Esophagus squamous epithelium (tissue), 4 donors: ENCODE measurements at regions not wholly inside any gene's neighbourhood (a gene's known extent, or its start where the extent isn't known, plus 50 kb on each side); places are given as distances from the start of the nearest gene placed in this dataset.

Experiments
- CTCF ChIP-seq, 6 experiments: fragments of 450-650 bp in 4 of 6; fragments of 200-600 bp in 2 of 6; sonication (generic) in 2 of 6; IDR thresholded peaks; one replicate each; pipeline ENCODE4 v1.5.1; 2016 to 2019; ENCODE audit warnings: antibody characterized with exemption in 6 of 6, mild to moderate bottlenecking in 4 of 6, moderate library complexity in 4 of 6
- POLR2A ChIP-seq, 4 donors: fragments of 450-650 bp; IDR thresholded peaks; one replicate each; pipeline ENCODE4 v1.6.1; 2017; ENCODE audit warnings: antibody characterized with exemption in 4 of 4, mild to moderate bottlenecking in 4 of 4, moderate library complexity in 3 of 4

- TF ChIP-seq CTCF (IDR thresholded peaks at IDR 0.05) (no peak), POLR2A (IDR thresholded peaks at IDR 0.05) (no peak)
Measured at GRCh38 chr1:108027389-108027788, 62.4 kb upstream of the VAV3 start.
